22Rv1 (cell line): ENCODE measurements at regions not wholly inside any gene's neighbourhood (a gene's known extent, or its start where the extent isn't known, plus 50 kb on each side); places are given as distances from the start of the nearest gene placed in this dataset.

Experiments
- ZFX ChIP-seq: fragments of 450-650 bp; IDR thresholded peaks from 2 replicates; pipeline ENCODE4 v1.6.1; 2017; ENCODE audit warnings: antibody characterized with exemption, borderline replicate concordance
- TF ChIP-seq, protein P1 (sequence below): fragments of 450-650 bp; IDR thresholded peaks from 2 replicates; pipeline ENCODE4 v1.5.1; 2017; ENCODE audit warnings: mild to moderate bottlenecking

- TF ChIP-seq, protein P1, sequence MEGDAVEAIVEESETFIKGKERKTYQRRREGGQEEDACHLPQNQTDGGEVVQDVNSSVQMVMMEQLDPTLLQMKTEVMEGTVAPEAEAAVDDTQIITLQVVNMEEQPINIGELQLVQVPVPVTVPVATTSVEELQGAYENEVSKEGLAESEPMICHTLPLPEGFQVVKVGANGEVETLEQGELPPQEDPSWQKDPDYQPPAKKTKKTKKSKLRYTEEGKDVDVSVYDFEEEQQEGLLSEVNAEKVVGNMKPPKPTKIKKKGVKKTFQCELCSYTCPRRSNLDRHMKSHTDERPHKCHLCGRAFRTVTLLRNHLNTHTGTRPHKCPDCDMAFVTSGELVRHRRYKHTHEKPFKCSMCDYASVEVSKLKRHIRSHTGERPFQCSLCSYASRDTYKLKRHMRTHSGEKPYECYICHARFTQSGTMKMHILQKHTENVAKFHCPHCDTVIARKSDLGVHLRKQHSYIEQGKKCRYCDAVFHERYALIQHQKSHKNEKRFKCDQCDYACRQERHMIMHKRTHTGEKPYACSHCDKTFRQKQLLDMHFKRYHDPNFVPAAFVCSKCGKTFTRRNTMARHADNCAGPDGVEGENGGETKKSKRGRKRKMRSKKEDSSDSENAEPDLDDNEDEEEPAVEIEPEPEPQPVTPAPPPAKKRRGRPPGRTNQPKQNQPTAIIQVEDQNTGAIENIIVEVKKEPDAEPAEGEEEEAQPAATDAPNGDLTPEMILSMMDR: no peak
- TF ChIP-seq ZFX: no peak
These were observed 190.3 kb downstream of the WDR11 start for GRCh38 chr10:121041499-121041898.
